ENCODE measurements at regions not wholly inside any gene's neighbourhood (a gene's known extent, or its start where the extent isn't known, plus 50 kb on each side); places are given as distances from the start of the nearest gene placed in this dataset.

DNA sequence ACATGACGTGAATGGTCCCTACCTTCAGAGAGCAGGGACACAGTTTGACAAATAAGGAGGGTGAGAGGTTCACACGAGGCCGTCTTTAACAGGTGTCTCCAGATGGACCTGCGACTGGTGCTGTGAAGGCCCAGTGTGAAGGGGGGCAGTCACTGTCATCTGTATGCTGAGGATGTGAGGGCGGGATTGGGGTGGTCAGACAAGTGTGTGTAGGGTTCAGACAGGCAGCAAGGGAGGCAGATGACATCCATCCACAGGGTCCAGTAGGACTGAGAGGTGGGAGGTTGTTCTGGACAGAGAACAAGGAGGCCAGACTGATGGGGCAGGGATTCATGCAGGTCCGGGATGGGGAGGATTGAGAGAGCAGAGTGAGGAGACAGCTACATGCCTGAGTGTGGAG, 232.6 kb upstream of the GPR26 start:
- no peak overlapping the region for H3K27ac Mint-ChIP-seq
- no peak overlapping the region for H3K4me3 Mint-ChIP-seq
- H3K36me3 Mint-ChIP-seq (ENCODE audit: low read depth), result no peaks in the 10 kb centered on the region
- intact Hi-C loops (cut with micrococcal nuclease), result no loop called here
- H3K4me1 Mint-ChIP-seq (ENCODE audit: low read depth), result no peaks in the 10 kb centered on the region
- no peaks in the 10 kb centered on the region for H3K9me3 Mint-ChIP-seq
- H3K27me3 Mint-ChIP-seq, result peaks cover 34% of the 10 kb centered on the region

DNA sequence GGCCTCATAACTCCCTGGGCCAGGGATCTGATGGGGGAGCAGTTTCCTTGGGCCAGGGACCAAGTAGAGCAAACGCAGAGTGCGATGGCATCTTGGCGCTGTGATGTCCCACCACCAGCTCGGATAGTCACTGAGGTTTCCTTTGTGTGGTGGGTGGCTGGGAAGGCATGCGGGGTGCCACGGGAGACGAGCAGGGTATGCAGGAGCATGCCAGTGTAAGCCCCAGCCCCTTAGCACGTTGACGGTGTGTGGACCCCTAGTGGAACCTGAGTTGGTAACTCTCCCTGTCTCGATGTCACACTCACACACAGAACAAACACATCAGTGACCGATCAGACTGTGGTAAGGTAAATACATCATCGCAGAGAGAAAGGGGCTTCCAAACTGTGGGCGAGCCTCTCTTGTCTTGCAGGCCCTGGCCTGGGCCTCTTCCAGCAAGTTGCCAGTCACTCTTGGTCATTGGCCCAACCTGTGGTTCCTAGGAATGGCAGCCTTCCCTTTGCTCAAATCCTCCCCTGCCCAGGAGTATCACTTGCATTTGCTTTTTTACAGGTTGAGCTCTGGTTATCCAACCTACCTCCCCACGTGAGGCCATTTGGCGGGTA, 231.6 kb upstream of the GPR26 start:
- Mint-ChIP-seq H3K9me3 (no peaks in the 10 kb centered on the region), H3K4me1 (ENCODE audit: low read depth) (no peaks in the 10 kb centered on the region), H3K27me3 (peaks cover 35% of the 10 kb centered on the region), H3K4me3 (no peak overlapping the region), H3K36me3 (ENCODE audit: low read depth) (no peaks in the 10 kb centered on the region), H3K27ac (no peak overlapping the region)
- intact Hi-C loops (cut with micrococcal nuclease), result no loop called here

- Mint-ChIP-seq H3K4me1 (ENCODE audit: low read depth) (no peaks in the 10 kb centered on the region), H3K27ac (no peak overlapping the region), H3K4me3 (no peak overlapping the region), H3K9me3 (no peaks in the 10 kb centered on the region), H3K27me3 (peaks cover 23% of the 10 kb centered on the region), H3K36me3 (ENCODE audit: low read depth) (no peaks in the 10 kb centered on the region)
- intact Hi-C loops (cut with micrococcal nuclease), result no loop called here
These were observed 223.3 kb upstream of the GPR26 start for GRCh38 chr10:123442901-123443300.

- Mint-ChIP-seq H3K4me3 (no peak overlapping the region), H3K36me3 (ENCODE audit: low read depth) (no peaks in the 10 kb centered on the region), H3K4me1 (ENCODE audit: low read depth) (no peaks in the 10 kb centered on the region), H3K27ac (no peak overlapping the region), H3K27me3 (peaks cover 18% of the 10 kb centered on the region), H3K9me3 (no peaks in the 10 kb centered on the region)
- intact Hi-C loops (cut with micrococcal nuclease), result no loop called here
These were observed 222.2 kb upstream of the GPR26 start for GRCh38 chr10:123443924-123444323.

- Mint-ChIP-seq H3K4me3 (no peak overlapping the region), H3K9me3 (no peaks in the 10 kb centered on the region), H3K27me3 (peaks cover 14% of the 10 kb centered on the region), H3K27ac (no peak overlapping the region), H3K36me3 (ENCODE audit: low read depth) (no peaks in the 10 kb centered on the region), H3K4me1 (ENCODE audit: low read depth) (no peaks in the 10 kb centered on the region)
- intact Hi-C loops (cut with micrococcal nuclease), result no loop called here
These were observed 220.8 kb upstream of the GPR26 start for GRCh38 chr10:123445261-123445775.

DNA sequence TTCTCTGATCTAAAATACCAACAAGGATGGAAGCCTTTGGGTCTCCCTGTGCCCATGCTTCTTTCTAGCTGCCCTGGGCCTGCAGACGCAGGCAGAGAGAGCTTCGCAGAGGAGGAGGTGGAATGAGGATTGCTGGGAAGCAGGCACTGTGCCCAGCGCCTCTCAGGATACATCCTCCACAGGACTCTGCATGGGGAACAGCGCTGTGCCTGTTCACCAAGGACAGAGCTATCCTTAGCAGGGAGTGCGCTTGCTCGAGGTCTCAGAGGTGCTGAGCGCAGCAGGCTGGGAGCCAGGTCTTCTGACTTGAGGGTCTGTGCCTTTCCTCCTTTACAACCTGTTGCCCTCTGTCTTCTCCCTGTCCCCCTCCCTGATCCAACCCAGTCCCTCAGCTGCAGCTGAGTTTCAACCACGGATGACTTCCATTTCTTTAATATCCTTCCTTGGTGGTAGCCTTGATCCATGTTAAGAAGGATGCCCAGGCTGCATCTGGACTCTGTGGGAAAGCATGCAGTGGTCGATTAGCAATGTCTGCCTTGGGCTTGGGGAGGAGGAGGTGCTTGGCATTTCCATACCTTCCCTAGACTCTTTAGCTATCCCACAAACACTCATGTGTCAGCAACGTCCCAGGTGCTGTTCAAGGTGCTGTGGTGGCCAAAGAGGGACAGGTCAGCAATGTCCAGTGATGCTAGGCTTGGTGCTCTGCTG, 219.6 kb upstream of the GPR26 start:
- intact Hi-C loops (cut with micrococcal nuclease), result no loop called here
- peaks cover 25% of the 10 kb centered on the region for H3K27me3 Mint-ChIP-seq
- H3K27ac Mint-ChIP-seq, result no peak overlapping the region
- no peaks in the 10 kb centered on the region for H3K4me1 Mint-ChIP-seq (ENCODE audit: low read depth)
- H3K4me3 Mint-ChIP-seq, result no peak overlapping the region
- H3K9me3 Mint-ChIP-seq, result no peaks in the 10 kb centered on the region
- no peaks in the 10 kb centered on the region for H3K36me3 Mint-ChIP-seq (ENCODE audit: low read depth)

- H3K9me3 Mint-ChIP-seq, result no peaks in the 10 kb centered on the region
- H3K27me3 Mint-ChIP-seq, result peaks cover 40% of the 10 kb centered on the region
- no peak overlapping the region for H3K4me3 Mint-ChIP-seq
- H3K27ac Mint-ChIP-seq, result no peak overlapping the region
- no peaks in the 10 kb centered on the region for H3K4me1 Mint-ChIP-seq (ENCODE audit: low read depth)
- intact Hi-C loops (cut with micrococcal nuclease), result no loop called here
- H3K36me3 Mint-ChIP-seq (ENCODE audit: low read depth), result no peaks in the 10 kb centered on the region
These were observed 216.8 kb upstream of the GPR26 start for GRCh38 chr10:123449234-123449962.

DNA sequence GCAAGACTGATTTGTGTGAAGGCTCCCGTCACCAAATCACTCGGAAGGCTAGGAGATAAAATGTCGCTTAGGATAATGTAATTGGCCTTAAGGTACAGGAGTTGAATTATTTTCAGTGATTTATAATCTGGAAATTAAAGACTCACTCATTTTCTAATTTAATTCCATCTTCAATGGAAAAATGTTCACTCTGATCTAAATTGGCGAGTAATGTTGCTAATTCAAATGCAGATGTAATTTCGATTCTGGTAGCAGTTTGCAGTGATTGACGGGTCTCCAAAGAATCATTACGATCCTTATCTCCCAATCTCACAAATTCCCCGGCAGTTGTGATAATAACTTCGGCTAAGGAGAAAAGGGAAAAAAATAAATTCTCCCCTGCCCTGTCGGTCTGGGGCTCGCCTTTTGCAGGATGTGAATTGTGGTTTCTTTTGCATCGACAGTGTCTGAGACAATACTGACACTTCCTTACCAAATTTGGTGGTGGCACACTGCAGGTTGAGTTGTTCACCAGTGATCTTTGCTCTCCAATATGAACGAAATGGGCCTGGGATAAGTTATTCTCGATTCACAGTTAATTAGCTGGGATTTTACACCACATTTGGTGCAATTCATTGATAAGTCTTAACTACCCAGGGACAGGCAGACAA, 215.1 kb upstream of the GPR26 start:
- Mint-ChIP-seq H3K4me3 (no peak overlapping the region), H3K9me3 (no peaks in the 10 kb centered on the region)

DNA sequence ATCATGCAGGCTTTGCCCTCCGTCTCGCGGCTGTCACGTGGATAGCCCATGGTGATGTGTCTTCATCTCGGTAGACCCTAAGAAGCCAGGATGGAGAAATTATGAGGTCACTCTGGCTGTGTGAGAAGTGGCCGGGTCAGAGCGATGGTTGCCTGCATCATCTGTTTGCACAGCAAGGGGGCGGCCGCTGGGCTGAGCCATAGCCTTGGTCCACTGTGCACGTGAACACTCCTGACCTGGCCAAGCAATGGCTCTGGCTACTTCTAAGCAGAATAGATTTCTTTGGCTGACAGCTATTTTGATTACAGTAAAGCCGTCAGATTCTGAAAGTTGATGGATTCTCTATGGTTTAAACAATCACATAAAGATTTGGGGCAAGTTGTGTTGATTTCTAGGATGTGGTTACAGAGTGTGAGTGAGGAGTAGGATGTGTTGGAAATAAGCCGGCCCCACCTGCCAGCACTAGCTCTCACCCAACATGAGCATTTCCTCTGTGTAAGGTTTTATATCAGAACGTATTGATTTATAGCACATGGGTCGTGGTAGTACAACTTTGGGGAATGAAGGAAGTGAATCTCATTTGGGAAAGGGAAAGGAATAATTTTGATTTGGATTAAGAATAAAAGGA, 214.4 kb upstream of the GPR26 start:
- Mint-ChIP-seq H3K36me3 (ENCODE audit: low read depth) (no peaks in the 10 kb centered on the region), H3K9me3 (no peaks in the 10 kb centered on the region), H3K27ac (no peak overlapping the region), H3K4me3 (no peak overlapping the region), H3K27me3 (peaks cover 35% of the 10 kb centered on the region), H3K4me1 (ENCODE audit: low read depth) (peaks cover 10% of the 10 kb centered on the region)
- intact Hi-C loops (cut with micrococcal nuclease), result no loop called here

More for the DNA sequence above, 215.1 kb upstream of the GPR26 start:
- no peak overlapping the region for H3K27ac Mint-ChIP-seq
- intact Hi-C loops (cut with micrococcal nuclease), result no loop called here
- peaks cover 37% of the 10 kb centered on the region for H3K27me3 Mint-ChIP-seq
- H3K4me1 Mint-ChIP-seq (ENCODE audit: low read depth), result peaks cover 4% of the 10 kb centered on the region
- H3K36me3 Mint-ChIP-seq (ENCODE audit: low read depth), result no peaks in the 10 kb centered on the region

- Mint-ChIP-seq H3K36me3 (ENCODE audit: low read depth) (no peaks in the 10 kb centered on the region), H3K9me3 (peaks cover 16% of the 10 kb centered on the region), H3K4me3 (no peak overlapping the region), H3K4me1 (ENCODE audit: low read depth) (peaks cover 29% of the 10 kb centered on the region), H3K27ac (no peak overlapping the region), H3K27me3 (peaks cover 34% of the 10 kb centered on the region)
- intact Hi-C loops (cut with micrococcal nuclease), result no loop called here
These were observed 211.2 kb upstream of the GPR26 start for GRCh38 chr10:123454987-123455386.

GRCh38 chr10:123455861-123456260, 210.3 kb upstream of the GPR26 start:
- intact Hi-C loops (cut with micrococcal nuclease), result no loop called here
- Mint-ChIP-seq H3K36me3 (ENCODE audit: low read depth) (no peaks in the 10 kb centered on the region), H3K4me3 (no peak overlapping the region), H3K27me3 (peaks cover 29% of the 10 kb centered on the region), H3K4me1 (ENCODE audit: low read depth) (peaks cover 31% of the 10 kb centered on the region), H3K9me3 (peaks cover 16% of the 10 kb centered on the region), H3K27ac (no peak overlapping the region)

DNA sequence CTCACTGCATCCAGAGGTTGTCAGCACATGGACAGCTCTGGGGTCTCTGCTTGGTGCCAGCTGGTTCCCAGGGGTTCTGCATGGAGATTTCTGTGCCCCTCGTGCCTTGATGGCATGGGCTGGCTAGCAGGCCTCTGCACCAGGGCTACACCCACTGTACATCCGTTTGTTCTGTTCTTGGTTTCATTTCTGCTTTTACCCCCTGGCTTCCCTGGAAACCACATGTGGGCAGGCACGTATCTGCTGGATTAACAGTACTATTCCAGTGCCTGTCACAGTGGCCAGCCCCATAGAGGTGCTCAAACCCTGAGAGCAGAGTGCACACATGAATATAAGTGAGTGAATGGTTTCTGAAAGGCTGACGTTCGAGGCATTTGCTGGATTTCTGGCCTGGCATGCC, 207.2 kb upstream of the GPR26 start:
- intact Hi-C loops (cut with micrococcal nuclease), result no loop called here
- Mint-ChIP-seq H3K9me3 (peaks cover 16% of the 10 kb centered on the region), H3K4me3 (no peak overlapping the region), H3K27me3 (peaks cover 2% of the 10 kb centered on the region), H3K36me3 (ENCODE audit: low read depth) (no peaks in the 10 kb centered on the region), H3K27ac (no peak overlapping the region), H3K4me1 (ENCODE audit: low read depth) (peaks cover 59% of the 10 kb centered on the region)

DNA sequence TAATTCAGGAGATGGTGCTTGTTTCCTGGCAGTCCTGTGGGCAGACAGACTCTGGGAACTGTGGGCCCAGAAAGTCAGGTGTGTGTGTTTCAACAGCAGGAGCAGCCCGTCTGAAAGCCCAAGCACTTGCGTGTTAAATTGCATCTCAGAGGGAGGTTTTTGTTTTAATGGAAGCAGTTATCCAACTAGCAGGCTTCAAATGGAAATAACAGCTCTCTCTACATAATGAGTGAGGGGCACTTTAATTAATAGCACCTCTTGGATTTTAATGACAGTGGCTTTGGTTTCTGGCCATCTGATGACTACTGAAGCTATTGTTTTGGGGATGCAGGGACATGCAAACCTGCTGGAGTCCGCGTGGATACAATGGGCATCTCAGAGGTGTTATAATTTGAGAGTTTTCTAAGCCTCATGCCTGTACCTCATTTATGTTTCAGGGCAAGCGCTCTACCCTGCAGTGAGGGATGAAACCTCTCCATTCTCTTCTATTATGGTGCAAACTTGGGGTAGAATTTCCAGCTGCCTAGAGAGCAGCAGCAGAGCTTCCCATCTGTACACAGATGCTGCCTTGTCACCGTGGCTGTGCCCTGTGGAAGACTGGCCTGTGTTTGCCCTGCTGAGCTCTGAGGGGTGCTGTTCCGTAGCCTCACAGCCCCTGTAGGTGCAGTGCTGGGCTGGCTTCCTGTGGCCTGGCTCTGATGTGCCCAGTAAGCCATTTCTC, 206.6 kb upstream of the GPR26 start:
- Mint-ChIP-seq H3K36me3 (ENCODE audit: low read depth) (no peaks in the 10 kb centered on the region), H3K4me1 (ENCODE audit: low read depth) (peaks cover 64% of the 10 kb centered on the region), H3K27ac (no peak overlapping the region), H3K27me3 (no peaks in the 10 kb centered on the region), H3K4me3 (no peak overlapping the region), H3K9me3 (peaks cover 16% of the 10 kb centered on the region)
- intact Hi-C loops (cut with micrococcal nuclease), result no loop called here
